SK-N-SH (cell line): ENCODE measurements at regions not wholly inside any gene's neighbourhood (a gene's known extent, or its start where the extent isn't known, plus 50 kb on each side); places are given as distances from the start of the nearest gene placed in this dataset.

ENCODE experiments used
- CTCF ChIP-seq: fragments of 200-600 bp; sonication (generic); IDR thresholded peaks from 2 replicates; pipeline ENCODE4 v1.6.1; 2017; ENCODE audit warnings: antibody characterized with exemption, mild to moderate bottlenecking, moderate library complexity
- FOXJ3 ChIP-seq: sonication (generic); formaldehyde crosslinking; IDR thresholded peaks from 2 replicates; pipeline ENCODE4 v1.5.1; 2020; ENCODE audit warnings: mild to moderate bottlenecking, missing genetic modification reagents
- GABPA ChIP-seq: IDR thresholded peaks from 2 replicates; pipeline ENCODE4 v1.4.0; 2012; ENCODE audit warnings: low read depth, mild to moderate bottlenecking
- POLR2AphosphoS5 ChIP-seq: IDR thresholded peaks from 2 replicates; pipeline ENCODE4 v1.6.1; 2012; ENCODE audit warnings: low read depth, low read length
- REST ChIP-seq: IDR thresholded peaks from 2 replicates; pipeline ENCODE4 v1.6.1; 2012; ENCODE audit warnings: mild to moderate bottlenecking, low read depth, low read length, moderate library complexity
- RFX5 ChIP-seq: IDR thresholded peaks from 2 replicates; pipeline ENCODE4 v1.6.1; 2012; ENCODE audit warnings: mild to moderate bottlenecking, improper control_type of control experiment, low read length
- TAF1 ChIP-seq: IDR thresholded peaks from 2 replicates; pipeline ENCODE4 v1.6.1; 2012; ENCODE audit warnings: low read depth, mild to moderate bottlenecking, low read length, moderate library complexity, borderline replicate concordance
- YY1 ChIP-seq: IDR thresholded peaks from 2 replicates; pipeline ENCODE4 v1.4.0; 2012; ENCODE audit warnings: low read depth, mild to moderate bottlenecking
- TF ChIP-seq, protein P1 (sequence below): fragments of 150-350 bp; IDR thresholded peaks from 2 replicates; pipeline ENCODE4 v1.6.1; 2016; ENCODE audit warnings: mild to moderate bottlenecking, low read depth, low read length

DNA sequence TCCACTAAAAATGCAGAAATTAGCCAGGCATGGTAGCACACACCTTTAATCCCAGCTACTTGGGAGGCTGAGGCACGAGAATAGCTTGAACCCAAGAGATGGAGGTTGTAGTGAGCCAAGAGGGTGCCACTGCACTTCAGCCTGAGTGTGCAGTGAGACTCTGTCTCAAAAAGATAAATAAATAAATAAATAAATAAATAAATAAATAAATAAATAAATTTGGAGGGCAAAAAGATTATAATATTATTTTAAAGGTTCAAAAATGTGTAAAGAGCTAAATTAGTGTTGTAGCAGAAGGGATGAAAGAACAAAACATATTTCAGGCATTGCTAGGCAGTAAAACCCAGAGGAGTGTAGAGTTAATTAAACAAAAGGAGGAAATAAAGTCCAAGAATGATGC, 1136.4 kb upstream of the CDH2 start:
- no peak for TF ChIP-seq POLR2AphosphoS5
- TF ChIP-seq CTCF = no peak
- TF ChIP-seq YY1 = no peak
- no peak for TF ChIP-seq TAF1
- TF ChIP-seq RFX5 = no peak
- TF ChIP-seq REST = no peak
- no peak for TF ChIP-seq GABPA
- TF ChIP-seq, protein P1, sequence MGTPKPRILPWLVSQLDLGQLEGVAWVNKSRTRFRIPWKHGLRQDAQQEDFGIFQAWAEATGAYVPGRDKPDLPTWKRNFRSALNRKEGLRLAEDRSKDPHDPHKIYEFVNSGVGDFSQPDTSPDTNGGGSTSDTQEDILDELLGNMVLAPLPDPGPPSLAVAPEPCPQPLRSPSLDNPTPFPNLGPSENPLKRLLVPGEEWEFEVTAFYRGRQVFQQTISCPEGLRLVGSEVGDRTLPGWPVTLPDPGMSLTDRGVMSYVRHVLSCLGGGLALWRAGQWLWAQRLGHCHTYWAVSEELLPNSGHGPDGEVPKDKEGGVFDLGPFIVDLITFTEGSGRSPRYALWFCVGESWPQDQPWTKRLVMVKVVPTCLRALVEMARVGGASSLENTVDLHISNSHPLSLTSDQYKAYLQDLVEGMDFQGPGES = no peak
- TF ChIP-seq FOXJ3 (CRISPR knock-in tag) = no peak
